ENCODE measurements at regions not wholly inside any gene's neighbourhood (a gene's known extent, or its start where the extent isn't known, plus 50 kb on each side); places are given as distances from the start of the nearest gene placed in this dataset.

DNA sequence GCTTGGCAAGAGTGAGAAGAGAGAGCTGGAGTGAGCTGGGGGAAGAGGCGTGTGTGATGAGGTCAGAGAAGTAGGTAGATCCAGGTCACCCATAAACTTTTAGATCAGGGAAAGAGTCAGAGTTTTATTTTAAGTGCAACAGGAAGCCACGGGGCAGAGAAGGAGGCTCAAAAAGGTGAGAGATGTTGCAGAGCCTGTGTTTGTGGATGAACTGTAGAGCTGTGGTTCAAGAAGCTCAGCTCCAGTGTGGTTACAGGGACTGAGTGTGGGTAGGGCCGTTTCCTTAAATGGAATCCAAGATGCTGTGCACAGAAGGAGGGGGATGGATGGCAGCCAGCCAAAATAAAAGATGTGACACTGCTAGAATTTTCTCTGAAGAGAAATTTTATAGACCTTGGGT lies 337.2 kb downstream of the SATB1 start:
- no peak for TF ChIP-seq CTCF (IDR thresholded peaks at IDR 0.05)
- no peak for TF ChIP-seq CREB1 (CRISPR knock-in tag; IDR thresholded peaks at IDR 0.05)

All from WTC11 (cell line).